Activated T-helper 1 cell treated with anti-CD3 and anti-CD28 coated beads, Interleukin-12 subunit alpha, Interleukin-12 subunit beta, Interleukin-2, Interleukin-4 antibody, amounts not matched to agents 30 ng/mL and 10 ng/mL and 1 ng/mL, durations not matched to agents 14 hours and 24 hours and 36 hours (primary cell): ENCODE measurements at regions not wholly inside any gene's neighbourhood (a gene's known extent, or its start where the extent isn't known, plus 50 kb on each side); places are given as distances from the start of the nearest gene placed in this dataset.

ENCODE experiments used
- DNase-seq: peaks from one replicate; pipeline ENCODE4 v3.0.0; 2021; ENCODE audit warnings: low spot score
- H3K27ac Mint-ChIP-seq: one replicate; pipeline ENCODE4 v1.8.0; 2021; ENCODE audit warnings: mild to moderate bottlenecking, mixed read lengths
- H3K27me3 Mint-ChIP-seq: one replicate; pipeline ENCODE4 v1.8.0; 2022; ENCODE audit warnings: mild to moderate bottlenecking, moderate library complexity, mixed read lengths; ENCODE audit not compliant: insufficient read depth
- H3K36me3 Mint-ChIP-seq: one replicate; pipeline ENCODE4 v1.8.0; 2021; ENCODE audit warnings: low read depth, mixed read lengths
- H3K4me1 Mint-ChIP-seq: one replicate; pipeline ENCODE4 v1.8.0; 2021; ENCODE audit warnings: low read depth, mixed read lengths
- H3K4me3 Mint-ChIP-seq: one replicate; pipeline ENCODE4 v1.8.0; 2021; ENCODE audit warnings: mild to moderate bottlenecking, moderate library complexity, mixed read lengths
- H3K9me3 Mint-ChIP-seq: one replicate; pipeline ENCODE4 v1.8.0; 2021; ENCODE audit warnings: mixed read lengths
- intact Hi-C: fragments of 100-400 bp; cut with micrococcal nuclease; formaldehyde crosslinking; loops from one replicate; pipeline ENCODE4 v1.15.1; 2024

DNA sequence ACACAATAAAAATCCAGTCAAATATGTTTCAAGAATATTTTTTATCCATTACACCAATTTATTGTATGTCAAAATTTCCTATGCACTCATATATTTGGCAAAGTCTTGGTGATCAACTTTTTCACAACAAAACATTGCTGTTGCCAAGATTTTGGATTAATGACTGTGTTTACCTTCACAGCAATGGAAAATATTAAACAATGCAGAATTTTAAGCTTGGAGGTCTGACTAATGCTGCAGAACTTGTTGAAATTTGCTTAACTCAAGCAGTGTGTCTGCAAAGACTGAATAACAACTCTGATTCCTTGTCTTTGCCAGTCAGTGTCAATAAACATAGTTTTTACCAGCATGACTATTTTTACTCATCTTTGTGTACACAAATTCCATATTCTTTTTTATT is 336.4 kb downstream of the CCER1 start:
- H3K27ac Mint-ChIP-seq = no peak overlapping the region
- H3K27me3 Mint-ChIP-seq = no peaks in the 10 kb centered on the region
- no peak overlapping the region for H3K4me3 Mint-ChIP-seq
- DNase-seq = no peak
- intact Hi-C loops = no loop called here
- H3K9me3 Mint-ChIP-seq = no peaks in the 10 kb centered on the region
- no peaks in the 10 kb centered on the region for H3K36me3 Mint-ChIP-seq
- H3K4me1 Mint-ChIP-seq = no peaks in the 10 kb centered on the region

- Mint-ChIP-seq H3K9me3 (no peaks in the 10 kb centered on the region), H3K36me3 (no peaks in the 10 kb centered on the region), H3K4me3 (no peak overlapping the region), H3K4me1 (no peaks in the 10 kb centered on the region), H3K27me3 (no peaks in the 10 kb centered on the region), H3K27ac (no peak overlapping the region)
- no peak for DNase-seq
- intact Hi-C loops = no loop called here
Measured at GRCh38 chr12:90611891-90612290, 343.1 kb downstream of the CCER1 start.

DNA sequence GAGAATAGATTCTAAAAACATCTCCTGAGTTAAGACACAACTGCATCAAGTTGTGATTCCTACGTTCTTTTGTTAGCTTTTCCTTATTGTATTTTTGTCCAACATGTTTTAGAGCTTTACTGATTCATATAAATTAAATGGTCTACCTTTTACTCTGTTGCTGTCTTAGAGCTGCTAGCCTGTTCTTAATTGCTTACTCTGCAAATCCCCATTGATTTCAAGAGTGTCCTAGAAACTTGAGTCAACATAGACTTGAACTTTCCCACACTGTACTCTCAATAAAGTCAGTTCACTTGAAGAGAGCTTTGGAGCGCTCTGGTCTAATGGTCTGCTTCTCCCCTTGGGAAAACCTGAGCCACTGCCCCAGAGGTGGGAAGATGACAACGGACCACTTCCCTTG is 343.9 kb downstream of the CCER1 start:
- no peak for DNase-seq
- Mint-ChIP-seq H3K27ac (no peak overlapping the region), H3K4me1 (no peaks in the 10 kb centered on the region), H3K4me3 (no peak overlapping the region), H3K36me3 (no peaks in the 10 kb centered on the region), H3K9me3 (no peaks in the 10 kb centered on the region), H3K27me3 (no peaks in the 10 kb centered on the region)
- intact Hi-C loops = no loop called here

- H3K9me3 Mint-ChIP-seq = no peaks in the 10 kb centered on the region
- no peak overlapping the region for H3K27ac Mint-ChIP-seq
- no peak overlapping the region for H3K4me3 Mint-ChIP-seq
- H3K27me3 Mint-ChIP-seq = no peaks in the 10 kb centered on the region
- intact Hi-C loops = no loop called here
- H3K36me3 Mint-ChIP-seq = no peaks in the 10 kb centered on the region
- DNase-seq = no peak
- no peaks in the 10 kb centered on the region for H3K4me1 Mint-ChIP-seq
Measured at GRCh38 chr12:90593596-90594295, 361.2 kb downstream of the CCER1 start.

DNA sequence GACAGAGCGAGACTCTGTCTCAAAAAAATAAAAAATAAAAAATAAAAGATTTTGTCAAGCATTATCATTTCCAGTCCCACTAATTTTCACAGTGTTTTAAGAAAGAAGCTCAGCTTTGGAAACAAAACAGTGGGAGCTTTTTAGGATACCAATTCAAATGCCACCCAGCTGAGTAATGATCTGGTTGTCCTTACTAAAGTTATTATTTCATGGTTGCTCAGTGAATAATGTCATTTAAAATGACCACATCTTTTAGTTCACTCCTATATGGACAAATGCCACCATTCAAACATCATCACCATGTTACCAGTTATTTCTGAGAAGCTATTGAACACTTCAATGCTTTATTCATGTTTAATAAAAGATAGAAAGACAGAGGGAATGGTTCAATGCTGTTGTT is 365.0 kb downstream of the CCER1 start:
- intact Hi-C loops = no loop called here
- no peak for DNase-seq
- H3K27me3 Mint-ChIP-seq = no peaks in the 10 kb centered on the region
- no peaks in the 10 kb centered on the region for H3K9me3 Mint-ChIP-seq
- no peak overlapping the region for H3K27ac Mint-ChIP-seq
- H3K4me1 Mint-ChIP-seq = no peaks in the 10 kb centered on the region
- H3K36me3 Mint-ChIP-seq = no peaks in the 10 kb centered on the region
- H3K4me3 Mint-ChIP-seq = no peak overlapping the region

GRCh38 chr12:90585640-90586304 is 369.2 kb downstream of the CCER1 start:
- Mint-ChIP-seq H3K36me3 (no peaks in the 10 kb centered on the region), H3K27me3 (no peaks in the 10 kb centered on the region), H3K4me1 (no peaks in the 10 kb centered on the region), H3K27ac (no peak overlapping the region), H3K9me3 (no peaks in the 10 kb centered on the region), H3K4me3 (no peak overlapping the region)
- intact Hi-C loops = no loop called here
- no peak for DNase-seq

GRCh38 chr12:90576707-90577106 is 378.3 kb downstream of the CCER1 start:
- Mint-ChIP-seq H3K27ac (no peak overlapping the region), H3K4me3 (no peak overlapping the region), H3K36me3 (no peaks in the 10 kb centered on the region), H3K27me3 (no peaks in the 10 kb centered on the region), H3K9me3 (peaks cover 4% of the 10 kb centered on the region), H3K4me1 (no peaks in the 10 kb centered on the region)
- intact Hi-C loops = no loop called here
- DNase-seq = no peak

- Mint-ChIP-seq H3K27me3 (no peaks in the 10 kb centered on the region), H3K4me1 (no peaks in the 10 kb centered on the region), H3K9me3 (peaks cover 4% of the 10 kb centered on the region), H3K36me3 (no peaks in the 10 kb centered on the region), H3K4me3 (no peak overlapping the region), H3K27ac (no peak overlapping the region)
- intact Hi-C loops = no loop called here
- DNase-seq = no peak
Measured at GRCh38 chr12:90575995-90576394, 379.0 kb downstream of the CCER1 start.

- Mint-ChIP-seq H3K9me3 (peaks cover 4% of the 10 kb centered on the region), H3K27ac (no peak overlapping the region), H3K4me1 (no peaks in the 10 kb centered on the region), H3K4me3 (no peak overlapping the region), H3K27me3 (no peaks in the 10 kb centered on the region), H3K36me3 (no peaks in the 10 kb centered on the region)
- no peak for DNase-seq
- intact Hi-C loops = no loop called here
Measured at GRCh38 chr12:90574676-90575075, 380.3 kb downstream of the CCER1 start.

DNA sequence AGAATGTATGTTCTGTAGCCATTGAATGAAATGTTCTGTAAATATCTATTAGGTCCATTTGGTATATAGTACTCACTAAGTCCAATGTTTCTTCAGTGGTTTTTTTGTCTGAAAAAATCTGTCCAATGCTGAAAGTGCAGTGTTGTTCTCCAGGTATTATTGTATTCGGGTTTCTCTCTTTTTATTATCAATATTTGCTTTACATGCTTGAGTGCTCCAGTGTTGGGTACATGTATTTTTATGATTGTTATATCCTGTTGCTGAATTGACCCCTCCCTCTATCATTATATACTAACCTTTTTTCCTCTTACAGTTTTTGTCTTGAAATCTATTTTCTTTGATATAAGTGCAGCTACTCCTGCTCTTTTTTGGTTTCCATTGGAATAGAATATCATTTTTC is 382.2 kb downstream of the CCER1 start:
- no peaks in the 10 kb centered on the region for H3K36me3 Mint-ChIP-seq
- no peak for DNase-seq
- H3K9me3 Mint-ChIP-seq = peaks cover 4% of the 10 kb centered on the region
- intact Hi-C loops = no loop called here
- no peak overlapping the region for H3K4me3 Mint-ChIP-seq
- H3K27me3 Mint-ChIP-seq = no peaks in the 10 kb centered on the region
- H3K27ac Mint-ChIP-seq = no peak overlapping the region
- H3K4me1 Mint-ChIP-seq = no peaks in the 10 kb centered on the region

GRCh38 chr12:90569685-90570084 is 385.3 kb downstream of the CCER1 start:
- Mint-ChIP-seq H3K9me3 (peaks cover 7% of the 10 kb centered on the region), H3K4me1 (no peaks in the 10 kb centered on the region), H3K27ac (no peak overlapping the region), H3K4me3 (no peak overlapping the region), H3K36me3 (no peaks in the 10 kb centered on the region), H3K27me3 (no peaks in the 10 kb centered on the region)
- intact Hi-C loops = no loop called here
- DNase-seq = no peak

DNA sequence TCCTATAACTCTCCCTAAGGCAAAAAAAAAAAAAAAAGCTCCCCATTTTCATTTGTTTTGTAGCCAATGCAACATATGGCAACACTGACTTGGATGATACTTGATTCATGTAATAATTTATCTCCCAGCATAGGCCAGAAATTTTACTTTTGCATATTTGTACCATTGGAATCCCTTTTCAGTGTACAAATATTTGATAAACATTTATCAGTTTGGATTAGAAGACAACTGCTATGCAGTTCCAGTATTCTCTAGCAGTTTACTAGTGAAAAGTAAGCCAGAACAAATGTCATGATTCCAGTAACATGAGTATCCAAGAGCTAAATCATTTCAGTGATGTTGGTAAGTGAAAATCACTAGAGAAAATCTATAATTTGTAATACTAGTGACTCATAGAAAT is 392.3 kb downstream of the CCER1 start:
- intact Hi-C loops = no loop called here
- Mint-ChIP-seq H3K36me3 (no peaks in the 10 kb centered on the region), H3K9me3 (peaks cover 7% of the 10 kb centered on the region), H3K4me3 (no peak overlapping the region), H3K4me1 (no peaks in the 10 kb centered on the region), H3K27me3 (no peaks in the 10 kb centered on the region), H3K27ac (no peak overlapping the region)
- no peak for DNase-seq

DNA sequence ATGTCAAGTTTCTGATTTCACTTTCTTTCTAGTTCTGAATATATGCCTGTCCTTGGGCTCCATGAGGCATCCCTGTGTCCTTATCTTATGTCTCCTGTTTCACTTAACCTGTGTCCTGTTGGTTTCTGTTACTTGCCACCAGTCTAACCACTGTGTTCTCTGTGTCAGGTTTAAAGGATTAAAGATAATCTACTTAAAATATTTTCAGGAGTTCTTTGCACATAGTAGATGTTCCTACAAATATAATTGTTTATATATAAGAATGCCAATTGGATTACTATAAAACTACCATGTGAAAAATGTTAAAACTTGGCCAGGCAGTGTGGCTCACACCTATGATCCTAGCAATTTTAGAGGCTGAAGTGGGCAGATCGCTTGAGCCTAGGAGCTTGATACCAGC is 406.4 kb downstream of the CCER1 start:
- no peaks in the 10 kb centered on the region for H3K36me3 Mint-ChIP-seq
- intact Hi-C loops = no loop called here
- no peak for DNase-seq
- no peak overlapping the region for H3K27ac Mint-ChIP-seq
- H3K9me3 Mint-ChIP-seq = no peaks in the 10 kb centered on the region
- H3K4me3 Mint-ChIP-seq = no peak overlapping the region
- no peaks in the 10 kb centered on the region for H3K4me1 Mint-ChIP-seq
- no peaks in the 10 kb centered on the region for H3K27me3 Mint-ChIP-seq

- no peak for DNase-seq
- Mint-ChIP-seq H3K27me3 (no peaks in the 10 kb centered on the region), H3K36me3 (no peaks in the 10 kb centered on the region), H3K4me1 (no peaks in the 10 kb centered on the region), H3K27ac (no peak overlapping the region), H3K9me3 (no peaks in the 10 kb centered on the region), H3K4me3 (no peak overlapping the region)
- intact Hi-C loops = no loop called here
Measured at GRCh38 chr12:90546511-90546910, 408.5 kb downstream of the CCER1 start.
